Right lobe of liver (tissue), 6 donors: ENCODE measurements at regions not wholly inside any gene's neighbourhood (a gene's known extent, or its start where the extent isn't known, plus 50 kb on each side); places are given as distances from the start of the nearest gene placed in this dataset.

Experiments used
- ATAC-seq, 4 donors: fragments of 200-7000 bp; cut with Tn5 transposase; one replicate each; pipeline ENCODE4 v1.9.1; 2020; ENCODE audit warnings: mild to moderate bottlenecking in 4 of 4, moderate library complexity in 4 of 4
- DNase-seq, 3 donors: peaks; one replicate each; pipeline ENCODE4 v3.0.0-alpha.2; 2020
- H3K27ac ChIP-seq, 3 donors: fragments of 200-600 bp; one replicate each; pipeline ENCODE4 v1.8.0; 2022
- H3K27me3 ChIP-seq, 2 donors: fragments of 200-600 bp; one replicate each; pipeline ENCODE4 v1.8.0; 2022
- H3K36me3 ChIP-seq, 4 donors: fragments of 200-600 bp; sonication (generic) in 1 of 4; one replicate each; pipeline versions ENCODE4 v1.5.1 to v1.8.0; 2017 to 2022; ENCODE audit warnings: control low read depth in 1 of 4
- H3K4me1 ChIP-seq, 4 donors: fragments of 200-600 bp; sonication (generic) in 1 of 4; one replicate each; pipeline versions ENCODE4 v1.5.1 to v1.8.0; 2017 to 2022; ENCODE audit warnings: control low read depth in 1 of 4
- H3K4me3 ChIP-seq, 3 donors: fragments of 200-600 bp; one replicate each; pipeline ENCODE4 v1.8.0; 2022
- H3K9me3 ChIP-seq, 4 donors: fragments of 200-600 bp; sonication (generic) in 1 of 4; one replicate each; pipeline versions ENCODE4 v1.5.1 to v1.8.0; 2017 to 2022; ENCODE audit warnings: control low read depth in 1 of 4
- POLR2A ChIP-seq: fragments of 450-650 bp; IDR thresholded peaks from one replicate; pipeline ENCODE4 v1.6.1; 2017; ENCODE audit warnings: antibody characterized with exemption, mild to moderate bottlenecking
- WGBS: methylation state at CpG from one replicate; pipeline ENCODE4 v1.1.6; 2018; ENCODE audit warnings: low coverage, low lambda C conversion rate; ENCODE audit not compliant: insufficient coverage; ENCODE audit errors: missing lambda C conversion rate; 5-methylcytosine and 5-hydroxymethylcytosine counted together
- intact Hi-C, 2 donors: fragments of 100-400 bp; cut with DNase I; formaldehyde crosslinking; loops; one replicate each; pipeline versions ENCODE4 v1.11.2 to v1.14.1; 2022
- TF ChIP-seq, protein P1 (sequence below), 4 donors: fragments of 200-600 bp in 3 of 4; fragments of 450-650 bp in 1 of 4; IDR thresholded peaks; one replicate each; pipeline versions ENCODE4 v1.5.1 to v1.8.0; 2016 to 2022; ENCODE audit warnings: antibody characterized with exemption in 4 of 4, mild to moderate bottlenecking in 2 of 4
- donor health status: DM: no; HTN: yes; CAD: no.
- donor health status: DM: no; HTN: no; CAD: no.
- donor health status: DM: no; HTN: no; CAD: no.
- donor health status: DM: no; HTN: yes; CAD: no.
- donor health status: DM: no; HTN: yes; CAD: no.

DNA sequence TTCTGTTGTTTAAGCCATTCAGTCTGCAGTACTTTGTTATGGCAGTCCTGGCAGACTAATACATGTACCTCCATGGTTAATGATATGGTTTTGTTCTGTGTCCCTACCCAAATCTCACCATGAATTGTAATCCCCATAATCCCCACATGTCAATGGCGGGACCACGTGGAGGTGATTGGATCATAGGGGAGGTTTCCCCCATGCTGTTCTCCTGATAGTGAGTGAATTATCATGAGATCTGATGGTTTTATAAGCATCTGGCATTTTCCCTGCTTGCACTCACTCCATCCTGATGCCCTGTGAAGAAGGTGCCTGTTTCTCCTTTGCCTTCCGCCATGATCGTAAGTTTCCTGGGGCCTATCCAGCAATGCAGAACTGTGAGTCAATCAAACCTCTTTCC lies 57.5 kb upstream of the NT5E start:
- 69% methylated on average over 3 of the region's 4 CpGs for WGBS
- Histone ChIP-seq H3K4me1 (peaks cover 0 to 21% (median 2%) of the 10 kb centered on the region in 4 donors), H3K36me3 (no peaks in the 10 kb centered on the region), H3K27me3 (no peaks in the 10 kb centered on the region), H3K9me3 (no peaks in the 10 kb centered on the region), H3K27ac (no peak overlapping the region), H3K4me3 (no peak overlapping the region)
- DNase-seq (no peak), ATAC-seq (no peak)
- no peak for TF ChIP-seq POLR2A
- intact Hi-C loops = no loop called here

DNA sequence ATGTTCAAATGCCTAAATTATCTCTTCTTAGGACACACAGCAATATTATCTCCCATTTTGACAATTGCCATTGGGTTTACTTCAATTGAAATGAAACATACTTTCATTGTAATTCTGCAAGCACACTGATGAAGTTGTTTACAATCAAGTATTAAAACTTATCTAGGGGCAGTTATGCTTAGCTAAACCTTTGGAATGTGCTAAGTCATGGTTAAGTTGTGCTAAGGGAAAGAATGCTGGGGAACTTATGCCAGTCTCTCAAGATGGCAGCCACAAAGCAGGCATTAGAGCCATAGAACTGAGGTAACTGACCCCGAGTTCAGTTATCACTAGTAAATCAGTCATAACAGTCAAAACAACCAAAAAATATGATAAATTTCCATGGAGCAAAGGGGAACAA lies 59.1 kb upstream of the NT5E start:
- no peaks in the 10 kb centered on the region for H3K27me3 ChIP-seq
- no peak overlapping the region for H3K4me3 ChIP-seq
- H3K4me1 ChIP-seq = peaks cover 0 to 19% (median 2%) of the 10 kb centered on the region in 4 donors
- DNase-seq (no peak), ATAC-seq (no peak)
- H3K27ac ChIP-seq = peak overlapping the region in 2 of 3 donors; percentile 30 to 32
- TF ChIP-seq, protein P1, sequence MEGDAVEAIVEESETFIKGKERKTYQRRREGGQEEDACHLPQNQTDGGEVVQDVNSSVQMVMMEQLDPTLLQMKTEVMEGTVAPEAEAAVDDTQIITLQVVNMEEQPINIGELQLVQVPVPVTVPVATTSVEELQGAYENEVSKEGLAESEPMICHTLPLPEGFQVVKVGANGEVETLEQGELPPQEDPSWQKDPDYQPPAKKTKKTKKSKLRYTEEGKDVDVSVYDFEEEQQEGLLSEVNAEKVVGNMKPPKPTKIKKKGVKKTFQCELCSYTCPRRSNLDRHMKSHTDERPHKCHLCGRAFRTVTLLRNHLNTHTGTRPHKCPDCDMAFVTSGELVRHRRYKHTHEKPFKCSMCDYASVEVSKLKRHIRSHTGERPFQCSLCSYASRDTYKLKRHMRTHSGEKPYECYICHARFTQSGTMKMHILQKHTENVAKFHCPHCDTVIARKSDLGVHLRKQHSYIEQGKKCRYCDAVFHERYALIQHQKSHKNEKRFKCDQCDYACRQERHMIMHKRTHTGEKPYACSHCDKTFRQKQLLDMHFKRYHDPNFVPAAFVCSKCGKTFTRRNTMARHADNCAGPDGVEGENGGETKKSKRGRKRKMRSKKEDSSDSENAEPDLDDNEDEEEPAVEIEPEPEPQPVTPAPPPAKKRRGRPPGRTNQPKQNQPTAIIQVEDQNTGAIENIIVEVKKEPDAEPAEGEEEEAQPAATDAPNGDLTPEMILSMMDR (IDR thresholded peaks at IDR 0.05) = no peak
- TF ChIP-seq POLR2A = no peak
- intact Hi-C loops = no loop called here
- WGBS = 75% methylated on average over 1 of the region's 1 CpG
- H3K36me3 ChIP-seq = no peaks in the 10 kb centered on the region
- no peaks in the 10 kb centered on the region for H3K9me3 ChIP-seq

DNA sequence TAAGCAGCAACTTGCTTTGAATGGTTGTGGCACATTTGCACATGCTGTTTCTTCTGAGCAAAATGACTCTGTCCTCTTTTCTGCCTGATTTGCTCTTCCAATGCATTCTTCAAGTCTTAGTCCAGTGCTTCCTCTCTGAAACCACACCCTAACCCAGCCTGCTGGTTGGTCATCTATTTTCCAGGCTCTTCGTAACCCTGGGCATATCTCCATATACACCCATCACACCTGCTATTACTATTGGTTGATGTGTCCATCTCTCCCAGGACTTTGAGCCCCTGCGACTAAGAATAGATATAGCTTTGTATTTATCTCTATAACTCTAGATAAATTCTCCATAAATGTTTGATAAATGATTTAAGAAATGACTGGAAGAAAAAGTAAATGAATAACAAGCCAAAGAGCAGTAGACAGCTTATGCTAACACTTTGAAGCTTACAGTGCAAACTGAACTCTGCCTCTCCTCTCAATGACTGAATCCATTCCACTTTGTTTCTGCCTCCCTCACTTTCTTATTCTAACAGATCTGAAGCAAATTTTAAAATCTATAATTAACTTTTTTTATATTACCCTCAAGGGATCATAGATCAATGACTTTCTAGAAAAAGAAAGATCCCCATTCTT lies 59.7 kb upstream of the NT5E start:
- H3K27me3 ChIP-seq = no peaks in the 10 kb centered on the region
- no peaks in the 10 kb centered on the region for H3K9me3 ChIP-seq
- peak overlapping the region in 1 of 3 donors; percentile 12 for H3K4me3 ChIP-seq
- intact Hi-C loops = no loop called here
- ATAC-seq (peak; percentile 85 to 96 (median 89)), DNase-seq (peak in 1 of 3 donors; percentile 81)
- peaks cover 0 to 13% (median 2%) of the 10 kb centered on the region in 4 donors for H3K4me1 ChIP-seq
- TF ChIP-seq POLR2A = no peak
- TF ChIP-seq, protein P1 (IDR thresholded peaks at IDR 0.05) = no peak
- 17% methylated on average over 2 of the region's 2 CpGs for WGBS
- H3K27ac ChIP-seq = peak overlapping the region in 2 of 3 donors; percentile 30 to 32
- no peaks in the 10 kb centered on the region for H3K36me3 ChIP-seq

DNA sequence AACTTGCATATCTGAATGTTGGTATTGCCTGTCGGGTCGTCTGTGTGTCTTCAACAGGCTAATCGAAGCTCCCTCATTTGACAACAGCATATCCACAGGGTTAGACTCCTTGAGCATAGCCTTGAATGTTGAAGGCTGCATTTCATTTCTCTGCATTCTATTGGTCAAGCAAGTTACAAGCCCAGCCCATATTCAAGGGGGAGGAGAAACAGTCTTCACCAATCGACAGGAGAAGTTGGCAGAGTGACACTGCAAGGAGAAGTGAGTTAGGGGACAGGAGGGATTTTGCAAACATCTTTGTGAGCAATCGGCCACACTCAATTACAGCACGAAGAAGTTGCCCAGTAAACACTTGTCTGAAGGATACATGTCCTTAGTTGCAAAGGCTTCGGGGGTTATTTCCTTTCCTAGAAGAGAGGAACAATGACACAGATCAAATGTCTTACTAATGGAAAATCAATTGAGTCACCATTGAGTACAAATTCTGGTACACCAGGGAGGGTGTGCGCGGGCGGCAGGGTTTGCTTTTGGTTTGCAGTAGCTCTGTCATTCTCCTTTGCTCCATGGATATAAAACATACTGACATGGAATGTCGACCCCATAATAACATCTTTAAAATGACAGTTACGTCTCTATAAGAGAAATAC lies 60.6 kb upstream of the NT5E start:
- H3K27ac ChIP-seq = peak overlapping the region in 1 of 3 donors; percentile 18
- DNase-seq = no peak
- TF ChIP-seq, protein P1 (IDR thresholded peaks at IDR 0.05) = no peak
- TF ChIP-seq POLR2A = no peak
- H3K36me3 ChIP-seq = no peaks in the 10 kb centered on the region
- H3K4me3 ChIP-seq = peak overlapping the region in 1 of 3 donors; percentile 12
- peak in 3 of 4 donors; percentile 33 to 63 (median 53) for ATAC-seq
- no peaks in the 10 kb centered on the region for H3K9me3 ChIP-seq
- peaks cover 0 to 7% (median 0%) of the 10 kb centered on the region in 4 donors for H3K4me1 ChIP-seq
- intact Hi-C loops = no loop called here
- H3K27me3 ChIP-seq = no peaks in the 10 kb centered on the region
- 77% methylated on average over 10 of the region's 12 CpGs for WGBS

DNA sequence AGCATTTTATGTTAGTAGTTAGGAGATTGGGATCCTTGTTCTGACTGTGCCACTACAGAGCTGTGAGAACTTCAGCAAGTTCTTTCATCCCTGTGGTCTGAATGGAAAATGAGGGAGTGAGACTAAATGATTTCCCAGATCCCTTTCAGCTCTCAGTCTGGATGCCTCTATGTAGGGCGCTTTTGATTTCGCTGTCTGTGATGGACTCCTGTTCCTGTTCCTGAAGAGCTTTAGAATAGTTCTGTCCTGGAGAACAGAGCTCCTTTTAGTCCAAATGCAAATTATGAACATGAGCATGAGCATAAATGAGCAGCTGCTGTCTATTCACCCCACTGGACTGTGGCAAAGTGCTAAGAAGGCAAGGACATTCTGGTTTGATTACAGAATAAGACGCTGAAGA lies 61.4 kb upstream of the NT5E start:
- H3K36me3 ChIP-seq = no peaks in the 10 kb centered on the region
- no peak overlapping the region for H3K27ac ChIP-seq
- no peak for TF ChIP-seq POLR2A
- TF ChIP-seq, protein P1 (IDR thresholded peaks at IDR 0.05) = no peak
- H3K27me3 ChIP-seq = no peaks in the 10 kb centered on the region
- no peak for ATAC-seq
- H3K4me3 ChIP-seq = no peak overlapping the region
- intact Hi-C loops = no loop called here
- peaks cover 0 to 7% (median 0%) of the 10 kb centered on the region in 4 donors for H3K4me1 ChIP-seq
- DNase-seq = no peak
- H3K9me3 ChIP-seq = no peaks in the 10 kb centered on the region
- 91% methylated on average over 3 of the region's 3 CpGs for WGBS
